ENCODE measurements at regions not wholly inside any gene's neighbourhood (a gene's known extent, or its start where the extent isn't known, plus 50 kb on each side); places are given as distances from the start of the nearest gene placed in this dataset.

DNA sequence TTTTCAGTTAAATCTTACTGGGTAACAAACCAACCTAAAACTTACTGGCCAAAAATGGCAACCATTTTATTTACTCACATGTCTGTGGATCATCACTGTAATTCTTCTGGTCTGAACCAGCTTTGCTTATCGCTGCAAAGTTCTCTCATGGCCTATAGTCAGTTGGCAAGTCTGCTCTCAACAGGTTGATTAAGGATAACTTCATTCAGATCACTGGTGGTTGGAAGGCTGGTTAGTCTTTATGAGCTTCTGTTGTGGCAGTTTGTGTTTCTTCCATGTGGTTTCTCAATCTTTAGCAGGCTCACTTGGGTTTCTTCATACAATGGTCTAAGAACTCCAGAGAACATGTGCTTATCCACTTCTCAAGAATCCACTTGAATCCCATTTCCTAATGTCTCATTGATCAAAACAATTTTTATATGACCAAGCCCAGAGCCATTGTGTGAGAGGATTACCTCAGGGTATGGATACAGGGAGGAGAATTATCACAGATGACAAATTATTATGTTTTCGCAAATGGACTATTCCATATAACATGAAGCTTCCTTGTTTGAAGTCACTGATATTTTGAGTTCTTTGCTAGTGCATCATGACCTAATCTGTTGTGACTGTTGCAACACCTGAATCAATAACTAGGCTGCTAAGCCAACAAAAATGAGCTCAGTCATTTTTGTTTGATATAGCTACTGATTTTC, 155.4 kb upstream of the BMP2 start:
- peaks cover 0 to 4% (median 0%) of the 10 kb centered on the region in 8 donors for H3K9me3 ChIP-seq
- 91 to 97% (median 94%) methylated on average over 2 of the region's 2 CpGs for WGBS, 5 donors

GRCh38 chr20:6606651-6607050, 160.8 kb upstream of the BMP2 start:
- TF ChIP-seq POLR2AphosphoS5 (IDR thresholded peaks at IDR 0.05) (no peak), POLR2A (IDR thresholded peaks at IDR 0.05) (no peak)
- H3K9me3 ChIP-seq: no peaks in the 10 kb centered on the region
- no peak overlapping the region for H3K27ac ChIP-seq
- H3K36me3 ChIP-seq: no peaks in the 10 kb centered on the region
- WGBS, 5 donors: 73 to 86% (median 76%) methylated on average over 3 of the region's 3 CpGs
- no peaks in the 10 kb centered on the region for H3K4me1 ChIP-seq
- H3K4me3 ChIP-seq: no peak overlapping the region
- no peaks in the 10 kb centered on the region for H3K27me3 ChIP-seq (replicated peaks in 1 of 7)
- intact Hi-C loops (cut with DNase I; ENCODE audit: low total_unique reads): no loop called here
- no peak for DNase-seq

More for the DNA sequence above, 155.4 kb upstream of the BMP2 start:
- no peak for DNase-seq
- H3K27me3 ChIP-seq (replicated peaks in 1 of 7): no peaks in the 10 kb centered on the region
- no peaks in the 10 kb centered on the region for H3K36me3 ChIP-seq
- intact Hi-C loops (cut with DNase I; ENCODE audit: low total_unique reads): no loop called here
- H3K4me1 ChIP-seq: no peaks in the 10 kb centered on the region
- no peak overlapping the region for H3K4me3 ChIP-seq
- no peak overlapping the region for H3K27ac ChIP-seq
- TF ChIP-seq CTCF (IDR thresholded peaks at IDR 0.05 in 8 of 11, conservative IDR thresholded peaks at IDR 0.05 in 3 of 11): no peak
- TF ChIP-seq POLR2A (IDR thresholded peaks at IDR 0.05): no peak
- TF ChIP-seq POLR2AphosphoS5 (IDR thresholded peaks at IDR 0.05): no peak

DNA sequence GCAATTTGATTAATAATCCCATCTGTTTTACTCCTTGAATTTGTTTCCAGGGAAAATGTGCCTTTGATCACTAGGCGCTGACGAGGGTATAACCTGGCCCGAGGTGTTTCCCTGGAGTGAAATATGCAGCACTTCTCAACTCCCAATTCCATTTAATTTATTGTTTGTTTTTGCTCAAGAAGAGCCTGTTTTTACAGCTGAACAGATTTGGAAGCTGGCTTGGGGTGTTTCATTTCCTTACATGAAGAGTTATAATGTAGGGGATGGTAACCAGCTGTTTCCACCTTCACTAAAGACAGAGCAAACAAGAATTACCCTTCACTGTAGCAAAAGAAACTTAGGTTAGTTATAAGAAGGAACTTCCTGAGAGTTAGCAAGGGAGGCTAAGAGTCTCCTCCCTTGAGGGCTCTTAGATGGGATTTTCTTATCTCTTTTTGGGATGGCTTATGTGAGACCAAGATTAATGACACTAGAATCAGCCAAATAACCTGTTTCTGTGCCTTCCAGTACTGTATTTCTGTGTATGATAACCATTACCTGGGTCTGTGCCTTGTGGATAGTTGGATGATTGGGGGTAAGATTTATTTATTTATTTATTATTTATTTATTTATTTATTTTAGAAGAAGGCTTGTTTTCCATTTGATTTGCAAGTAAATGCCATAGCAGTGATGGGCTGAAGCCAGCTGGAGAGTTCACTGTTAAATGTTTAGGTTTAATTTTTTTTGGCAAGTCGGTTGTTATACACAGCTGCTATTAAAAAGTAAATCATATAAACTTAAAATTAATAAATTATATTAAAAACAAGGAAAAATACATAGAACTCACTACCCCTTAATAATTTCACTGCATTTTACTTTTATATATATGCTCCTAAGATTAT, 162.2 kb upstream of the BMP2 start:
- intact Hi-C loops (cut with DNase I; ENCODE audit: low total_unique reads): no loop called here
- Histone ChIP-seq H3K27ac (no peak overlapping the region), H3K27me3 (replicated peaks in 1 of 7) (peaks cover 0 to 4% (median 0%) of the 10 kb centered on the region in 7 donors), H3K36me3 (no peaks in the 10 kb centered on the region), H3K9me3 (no peaks in the 10 kb centered on the region), H3K4me3 (no peak overlapping the region), H3K4me1 (no peaks in the 10 kb centered on the region)
- DNase-seq: no peak
- TF ChIP-seq CTCF (IDR thresholded peaks at IDR 0.05 in 8 of 11, conservative IDR thresholded peaks at IDR 0.05 in 3 of 11) (no peak), POLR2A (IDR thresholded peaks at IDR 0.05) (no peak), POLR2AphosphoS5 (IDR thresholded peaks at IDR 0.05) (no peak)
- 75 to 86% (median 77%) methylated on average over 4 of the region's 4 CpGs for WGBS, 5 donors

- Histone ChIP-seq H3K4me1 (no peaks in the 10 kb centered on the region), H3K36me3 (no peaks in the 10 kb centered on the region), H3K9me3 (no peaks in the 10 kb centered on the region), H3K27ac (no peak overlapping the region), H3K27me3 (replicated peaks in 1 of 7) (peaks cover 0 to 4% (median 0%) of the 10 kb centered on the region in 7 donors), H3K4me3 (no peak overlapping the region)
- 68 to 94% (median 83%) methylated on average over 3 of the region's 3 CpGs for WGBS, 5 donors
- intact Hi-C loops (cut with DNase I; ENCODE audit: low total_unique reads): no loop called here
- DNase-seq: no peak
- TF ChIP-seq CTCF (IDR thresholded peaks at IDR 0.05 in 8 of 11, conservative IDR thresholded peaks at IDR 0.05 in 3 of 11) (no peak), POLR2AphosphoS5 (IDR thresholded peaks at IDR 0.05) (no peak), POLR2A (IDR thresholded peaks at IDR 0.05) (no peak)
Measured at GRCh38 chr20:6604179-6604578, 163.3 kb upstream of the BMP2 start.

All from spleen (tissue), 11 donors.